DMS79 treated with DMSO at 0.1 percent for 48 hours (cell line): ENCODE measurements at regions not wholly inside any gene's neighbourhood (a gene's known extent, or its start where the extent isn't known, plus 50 kb on each side); places are given as distances from the start of the nearest gene placed in this dataset.
"Not testable (repeated sequence)": the region's sequence is repeated elsewhere in the genome, so short reads cannot be mapped to it uniquely, and the experiment has no call there.

Experiments
- DNase-seq: peaks from one replicate; lab custom pipeline; 2025; lab: John Stamatoyannopoulos, UW

DNA sequence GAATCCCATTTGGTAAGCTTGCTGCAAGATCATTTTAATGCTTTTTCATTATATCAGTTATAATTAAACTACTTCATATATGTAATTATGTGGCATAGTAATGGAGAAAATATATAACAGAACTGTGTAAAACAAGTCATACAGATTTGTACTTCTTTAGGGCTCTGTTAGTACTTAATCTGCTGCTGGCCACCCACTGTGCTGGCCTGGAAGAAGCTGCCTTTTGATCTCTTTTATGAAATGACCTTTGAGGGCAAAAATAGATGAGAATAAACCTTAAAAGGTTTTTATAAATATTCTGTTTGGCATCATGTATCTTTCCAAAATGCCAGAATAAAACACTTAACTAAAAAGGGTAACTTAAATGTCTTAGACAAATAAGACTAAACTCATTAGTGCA lies 262.9 kb downstream of the ZIC1 start:
- DNase-seq, result no peak

DNA sequence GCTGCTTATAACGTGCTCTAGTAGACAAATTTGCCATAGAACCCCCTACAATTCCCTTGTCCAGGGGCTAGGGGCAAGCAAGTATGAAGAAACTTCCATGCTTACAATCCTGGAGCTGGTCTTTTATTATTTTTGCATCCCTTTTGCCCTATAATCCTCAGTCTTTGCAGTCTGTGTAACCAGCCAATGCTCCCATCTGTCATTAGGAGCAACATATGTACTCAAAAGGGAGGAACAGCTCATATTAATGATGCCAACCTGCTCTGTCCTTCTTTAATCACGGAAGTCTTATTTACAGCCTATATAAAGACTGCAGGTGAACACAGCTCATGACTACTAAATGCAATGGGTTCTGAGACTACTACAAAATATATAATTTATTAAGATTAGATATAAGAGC lies 263.3 kb downstream of the ZIC1 start:
- no peak for DNase-seq

DNA sequence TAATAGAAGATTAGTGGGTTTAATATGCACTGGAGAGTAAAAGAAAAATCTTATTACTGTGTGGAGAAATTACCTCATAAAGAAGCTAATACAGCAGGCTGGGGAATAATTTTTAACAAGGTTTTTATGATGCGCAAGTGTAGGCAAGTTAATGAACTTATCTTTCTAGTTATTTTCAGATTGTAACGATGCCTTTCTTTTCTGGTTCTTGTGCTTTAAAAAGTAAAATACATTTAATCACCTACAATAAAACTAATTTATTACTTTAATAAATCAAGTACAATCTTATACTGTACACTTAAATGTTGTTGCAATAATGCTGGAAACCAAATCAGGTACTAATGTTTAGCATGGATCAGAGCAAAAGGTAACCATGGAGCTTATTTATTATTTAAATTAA lies 266.6 kb downstream of the ZIC1 start:
- no peak for DNase-seq

DNA sequence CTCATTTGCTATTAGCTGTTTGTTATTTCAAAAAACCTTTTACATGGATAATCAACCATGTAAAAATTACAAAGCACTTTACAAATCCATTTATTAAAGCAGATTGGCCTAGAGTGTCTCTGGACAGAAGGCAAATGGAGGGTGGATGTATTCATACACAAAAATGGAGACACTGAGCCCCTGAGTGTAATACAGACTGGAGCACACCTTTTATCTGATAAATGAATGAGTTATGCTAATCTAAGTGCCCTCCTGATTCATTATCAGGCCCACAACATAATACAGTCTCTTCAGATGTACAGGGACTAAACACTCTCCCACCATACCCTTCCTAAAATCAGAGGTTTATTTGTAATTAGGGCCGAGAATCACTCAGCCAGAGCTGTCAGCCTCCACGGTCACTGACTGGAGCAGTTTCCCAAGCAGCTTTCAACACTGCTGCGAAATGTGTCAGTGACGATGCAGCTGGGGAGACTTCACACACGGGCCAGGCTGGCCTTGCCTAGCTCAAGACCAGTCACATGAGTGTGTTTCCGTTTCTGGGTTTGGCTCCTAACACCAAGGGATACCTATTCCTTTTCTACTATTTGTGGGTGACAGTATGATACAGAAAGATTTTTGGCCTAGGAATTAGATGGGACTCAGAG lies 271.8 kb downstream of the ZIC1 start:
- no peak for DNase-seq

DNA sequence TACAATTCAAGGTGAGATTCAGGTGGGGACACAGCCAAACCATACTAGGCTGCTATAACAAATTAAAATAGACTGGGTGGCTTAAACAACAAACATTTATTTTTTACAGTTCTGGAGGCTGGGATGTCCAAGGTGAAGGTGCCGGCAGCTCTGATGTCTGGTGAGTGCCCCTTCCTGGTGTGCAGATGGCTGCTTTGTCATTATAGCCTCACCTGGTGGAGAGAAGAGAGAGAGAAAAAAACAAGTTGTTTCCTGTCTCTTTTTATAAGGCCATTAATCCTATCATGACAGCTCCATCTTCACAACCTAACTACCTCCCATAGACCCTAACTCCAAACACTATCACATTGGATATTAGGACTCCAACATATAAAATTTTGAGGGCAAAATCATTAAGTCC lies 279.7 kb downstream of the ZIC1 start:
- no peak for DNase-seq

DNA sequence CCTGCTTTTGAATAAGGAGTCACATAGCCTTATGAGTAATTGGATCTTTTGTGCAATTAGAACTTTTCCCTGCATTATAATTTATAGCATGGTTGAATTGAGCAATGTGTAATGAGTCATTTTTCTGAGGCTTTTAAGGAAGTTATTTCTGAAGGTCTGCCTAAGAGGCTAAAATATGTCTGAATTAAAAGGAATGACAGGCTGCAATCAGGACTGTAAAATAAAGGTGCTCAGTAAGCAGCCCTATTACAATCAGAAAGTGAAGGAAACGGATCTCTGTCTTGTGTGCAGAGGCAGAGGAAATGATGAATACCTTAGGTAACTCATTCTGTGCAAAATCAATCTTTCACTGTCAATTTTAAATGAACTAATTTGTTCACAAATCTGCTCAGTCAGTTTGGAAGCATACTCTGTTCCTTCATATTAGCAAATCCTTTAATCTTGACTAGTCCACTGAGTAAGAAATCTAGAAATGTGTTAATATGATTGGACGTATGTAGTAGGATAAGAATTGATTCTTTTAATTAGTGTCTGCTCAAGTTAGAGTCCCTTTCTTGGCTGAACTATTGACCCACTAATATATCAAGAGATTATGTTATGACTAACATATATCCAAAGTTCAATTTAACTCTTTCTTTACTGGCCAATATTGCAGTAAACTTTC lies 290.1 kb downstream of the ZIC1 start:
- DNase-seq, result no peak

DNA sequence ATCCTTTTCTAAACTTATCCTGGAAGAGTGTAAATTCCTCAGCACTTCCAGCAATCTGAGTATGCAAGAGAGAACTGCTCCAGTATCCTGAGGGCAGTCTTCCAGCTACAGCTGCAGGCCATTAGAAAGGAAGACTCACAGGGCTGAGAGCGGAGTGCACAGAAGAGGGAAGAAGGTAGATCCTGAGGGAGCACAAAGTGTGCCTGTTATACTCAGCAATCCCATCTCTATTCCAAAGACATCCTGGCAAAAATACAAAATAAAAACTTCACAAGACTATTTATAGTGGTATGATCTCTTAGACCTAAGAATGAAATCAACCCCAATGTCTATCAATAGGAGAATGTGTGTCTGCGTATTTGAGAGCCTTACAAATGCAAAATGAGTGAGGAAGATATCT lies 292.0 kb downstream of the ZIC1 start:
- DNase-seq, result no peak

DNA sequence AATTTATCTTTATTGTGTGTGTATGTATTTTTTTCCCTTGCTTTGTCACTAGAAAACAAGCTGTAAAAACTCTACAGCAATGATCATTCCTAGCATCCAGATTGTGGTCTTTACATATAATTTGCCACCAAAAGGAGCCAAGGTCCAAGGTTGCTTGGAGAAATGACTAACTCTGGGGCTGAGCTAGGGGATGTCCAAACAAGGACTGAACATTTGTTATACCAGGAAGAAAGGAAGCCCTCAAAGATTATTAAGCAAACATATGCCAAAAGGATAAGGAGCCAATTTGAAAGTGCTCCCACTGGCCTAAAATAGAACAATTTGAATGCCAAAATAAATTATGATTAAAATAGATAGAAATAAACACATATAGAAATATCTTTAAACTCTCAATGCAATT lies 293.3 kb downstream of the ZIC1 start:
- DNase-seq, result no peak

DNA sequence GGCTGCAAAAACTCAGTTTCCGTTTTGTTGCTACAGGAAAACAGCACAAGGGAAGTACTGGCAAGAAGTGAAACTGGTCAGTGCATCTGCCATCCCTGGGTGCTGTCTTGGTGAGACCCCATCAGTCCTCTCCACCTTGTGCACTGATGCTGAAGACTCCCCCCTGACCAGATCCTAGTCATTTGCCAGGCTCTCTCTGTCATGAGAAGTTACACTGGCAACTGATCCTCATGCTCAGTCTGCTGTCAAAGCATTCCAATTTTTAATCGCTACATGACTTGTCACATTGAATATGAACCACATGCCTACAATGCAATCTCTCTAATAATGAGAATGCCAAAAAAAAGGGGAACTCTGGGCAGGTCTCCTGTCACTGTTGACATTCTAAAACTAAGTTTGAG lies 296.5 kb downstream of the ZIC1 start:
- no peak for DNase-seq

DNA sequence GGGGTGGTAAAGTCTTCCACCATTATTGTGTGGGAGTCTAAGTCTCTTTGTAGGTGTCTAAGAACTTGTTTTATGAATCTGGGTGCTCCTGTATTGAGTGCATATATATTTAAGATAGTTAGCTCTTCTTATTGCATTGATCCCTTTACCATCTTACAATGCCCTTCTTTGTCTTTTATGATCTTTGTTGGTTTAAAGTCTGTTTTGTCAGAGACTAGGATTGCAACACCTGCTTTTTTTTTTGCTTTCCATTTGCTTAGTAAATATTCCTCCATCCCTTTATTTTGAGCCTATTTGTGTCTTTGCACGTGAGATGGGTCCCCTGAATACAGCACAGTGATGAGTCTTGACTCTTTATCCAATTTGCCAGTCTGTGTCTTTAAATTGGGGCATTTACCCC lies 301.6 kb downstream of the ZIC1 start:
- DNase-seq, result not testable (repeated sequence)

DNA sequence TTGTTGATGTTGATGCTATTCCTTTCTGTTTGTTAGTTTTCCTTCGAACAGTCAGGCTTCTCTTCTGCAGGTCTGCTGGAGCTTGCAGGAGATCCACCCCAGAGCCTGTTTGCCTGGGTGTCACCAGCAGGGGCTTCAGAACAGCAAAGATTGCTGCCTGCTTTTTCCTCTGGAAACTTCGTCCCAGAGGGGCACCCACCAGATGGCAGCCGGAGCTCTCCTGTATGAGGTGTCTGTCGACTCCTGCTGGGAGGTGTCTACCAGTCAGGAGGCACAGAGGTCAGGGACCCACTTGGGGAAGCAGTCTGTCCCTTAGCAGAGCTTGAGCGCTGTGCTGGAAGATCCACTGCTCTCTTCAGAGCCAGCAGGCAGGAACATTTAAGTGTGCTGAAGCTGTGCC lies 303.2 kb downstream of the ZIC1 start:
- no peak for DNase-seq

DNA sequence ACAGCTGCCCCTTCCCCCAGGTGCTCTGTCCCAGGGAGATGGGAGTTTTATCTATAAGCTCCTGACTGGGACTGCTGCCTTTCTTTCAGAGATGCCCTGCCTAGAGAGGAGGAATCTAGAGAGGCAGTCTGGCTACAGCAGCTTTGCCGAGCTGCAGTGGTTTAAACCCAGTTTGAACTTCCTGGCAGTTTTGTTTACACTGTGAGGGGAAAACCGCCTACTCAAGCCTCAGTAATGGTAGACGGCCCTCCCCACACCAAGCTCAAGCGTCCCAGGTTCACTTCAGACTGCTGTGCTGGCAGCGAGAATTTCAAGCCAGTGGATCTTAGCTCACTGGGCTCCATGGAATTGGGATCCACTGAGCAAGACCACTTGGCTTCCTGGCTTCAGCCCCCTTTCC lies 303.6 kb downstream of the ZIC1 start:
- not testable (repeated sequence) for DNase-seq

DNA sequence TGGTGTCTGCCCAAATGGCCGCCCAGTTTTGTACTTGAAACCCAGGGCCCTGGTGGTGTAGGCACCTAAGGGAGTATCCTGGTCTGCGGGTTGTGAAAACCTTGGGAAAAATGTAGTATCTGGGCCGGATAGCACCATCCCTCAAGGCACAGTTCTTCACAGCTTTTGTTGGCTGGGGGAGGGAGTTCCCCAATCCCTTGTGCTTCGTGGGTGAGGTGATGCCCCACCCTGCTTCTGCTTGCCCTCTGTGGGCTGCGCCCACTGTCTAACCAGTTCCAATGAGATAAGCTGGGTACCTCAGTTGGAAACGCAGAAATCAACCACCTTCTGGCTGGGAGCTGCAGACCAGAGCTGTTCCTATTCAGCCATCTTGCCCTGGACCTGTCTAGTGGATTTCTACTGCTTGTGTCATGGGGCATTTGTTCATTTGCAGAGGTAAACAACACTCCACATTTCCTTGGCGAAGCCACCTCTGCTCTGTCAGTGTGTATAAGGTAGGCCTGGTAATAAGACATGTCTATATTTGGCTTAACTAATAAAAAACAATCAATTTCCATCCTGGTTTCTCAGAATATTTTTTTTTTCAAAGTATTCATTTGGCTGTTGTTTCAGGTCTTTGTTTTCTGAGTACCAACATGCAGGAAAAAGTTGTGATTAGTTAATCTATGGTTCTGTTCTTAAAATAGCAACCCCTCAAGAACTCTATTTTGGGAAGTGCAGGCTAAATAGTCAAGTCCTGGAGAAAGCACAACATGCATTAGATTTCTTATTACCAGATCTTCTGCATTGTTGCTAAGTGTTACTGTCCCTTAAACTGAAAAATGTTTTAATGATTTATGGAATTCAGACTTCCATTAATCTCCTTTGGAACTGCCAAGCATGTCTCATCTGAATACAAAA lies 304.3 kb downstream of the ZIC1 start:
- DNase-seq, result no peak

DNA sequence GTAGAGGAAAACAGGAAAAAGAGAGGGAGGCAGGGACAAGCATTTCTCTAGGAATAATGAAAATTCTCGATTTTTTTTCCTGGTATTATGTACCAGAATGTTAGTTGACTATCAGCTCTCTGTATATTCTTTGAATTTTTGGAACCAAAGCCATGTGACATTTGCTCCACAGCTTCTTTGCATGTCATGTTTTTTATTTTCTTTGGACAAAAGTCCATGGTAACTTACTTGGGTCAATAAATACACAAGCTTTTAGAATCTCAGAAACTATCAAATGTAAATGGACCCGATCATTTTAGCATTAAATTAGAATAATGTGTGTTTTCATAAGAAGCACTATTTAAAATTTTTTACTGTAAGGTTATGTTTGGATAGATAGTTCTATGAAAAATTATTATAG lies 320.5 kb downstream of the ZIC1 start:
- DNase-seq, result no peak

DNA sequence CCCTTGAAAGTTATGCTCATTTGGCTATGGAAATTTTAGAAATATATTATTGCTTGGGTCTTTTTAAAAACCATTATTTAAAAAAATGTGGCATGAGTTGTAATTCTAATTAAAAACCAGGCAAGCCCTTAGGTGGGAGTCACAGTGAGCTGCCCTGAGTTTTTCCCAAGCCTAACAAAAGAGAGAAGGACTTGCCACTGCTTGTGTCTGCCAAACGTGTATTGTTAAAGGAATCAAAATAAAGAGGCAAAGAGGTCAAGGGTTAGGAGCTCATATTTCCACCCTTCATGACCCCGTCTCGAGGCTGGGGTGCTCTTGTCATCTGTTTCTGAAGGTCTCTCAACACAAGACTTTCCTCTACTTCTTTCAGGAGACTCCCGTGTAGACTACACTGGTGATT lies 321.1 kb downstream of the ZIC1 start:
- DNase-seq, result no peak

DNA sequence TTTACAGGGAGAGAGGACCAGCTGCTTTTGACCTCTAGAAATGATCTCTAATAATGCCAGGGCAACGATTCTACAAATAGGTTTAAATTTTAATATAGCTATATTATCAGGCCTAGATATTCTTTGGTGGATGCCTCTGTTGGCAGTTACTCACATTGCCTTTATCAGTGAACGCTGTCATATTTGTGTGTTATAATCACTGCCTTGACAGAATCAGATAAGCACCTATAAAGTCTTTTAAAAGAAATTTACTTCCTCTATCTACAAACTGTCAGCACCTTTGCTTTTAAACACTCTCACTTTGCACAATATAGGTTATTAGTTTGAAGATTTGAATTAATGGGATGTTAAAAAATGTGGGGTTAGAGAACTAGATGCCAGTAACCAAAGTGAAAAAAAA lies 324.1 kb downstream of the ZIC1 start:
- no peak for DNase-seq

DNA sequence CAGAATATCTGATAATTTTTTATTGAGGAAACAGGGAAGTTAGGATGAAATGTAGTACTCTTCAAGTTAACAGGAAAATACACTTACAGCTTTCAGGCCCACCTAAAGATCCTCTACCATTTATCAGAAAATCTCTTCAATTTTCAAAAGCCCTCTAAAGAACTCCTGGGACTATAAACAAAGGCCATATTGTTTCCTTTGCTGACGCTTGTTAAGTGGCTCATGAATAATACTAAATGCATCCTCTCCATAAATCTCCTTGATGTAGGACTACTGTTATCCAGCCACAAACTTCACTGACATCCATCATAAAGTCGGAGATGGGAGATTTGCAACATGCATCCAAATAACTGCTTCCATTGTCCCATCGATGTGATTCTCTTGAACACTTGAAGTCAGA lies 326.5 kb downstream of the ZIC1 start:
- DNase-seq, result no peak

DNA sequence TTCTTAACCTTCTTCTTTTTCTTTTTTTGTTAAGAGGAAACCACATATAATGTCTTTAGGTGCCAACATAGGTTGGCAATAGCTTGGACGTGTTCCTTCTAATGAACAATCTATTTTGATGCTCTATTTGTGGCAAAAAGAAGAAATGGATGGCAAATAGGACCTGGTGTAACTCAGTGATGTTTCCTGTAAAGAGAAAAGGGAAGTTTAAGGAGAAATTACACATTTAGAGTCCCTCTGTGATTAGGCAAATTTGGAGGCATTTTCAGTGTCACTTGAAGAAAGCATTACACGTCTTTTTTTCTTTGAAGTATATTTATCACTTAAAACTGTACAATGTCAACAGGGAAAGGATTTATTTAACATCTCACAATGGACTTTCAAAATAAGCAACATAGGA lies 327.1 kb downstream of the ZIC1 start:
- DNase-seq, result no peak

DNA sequence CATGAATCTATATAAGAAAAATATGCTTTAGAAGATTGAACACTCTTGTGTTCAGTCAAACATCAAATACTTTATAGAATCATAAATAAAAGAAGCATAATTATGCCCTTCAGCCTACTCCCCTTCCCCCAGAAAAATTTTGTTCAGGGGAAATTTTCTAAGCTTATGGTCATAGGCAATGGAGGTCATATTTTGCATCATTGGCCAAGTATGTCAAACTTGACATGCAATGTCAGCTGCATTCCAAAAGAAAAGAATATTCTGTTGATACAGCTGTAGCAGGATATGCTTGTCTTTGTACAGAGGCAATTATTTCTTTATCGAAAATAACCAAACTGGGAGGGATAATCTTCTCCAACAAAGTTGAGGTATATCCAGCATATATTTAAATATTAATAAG lies 328.2 kb downstream of the ZIC1 start:
- no peak for DNase-seq

DNA sequence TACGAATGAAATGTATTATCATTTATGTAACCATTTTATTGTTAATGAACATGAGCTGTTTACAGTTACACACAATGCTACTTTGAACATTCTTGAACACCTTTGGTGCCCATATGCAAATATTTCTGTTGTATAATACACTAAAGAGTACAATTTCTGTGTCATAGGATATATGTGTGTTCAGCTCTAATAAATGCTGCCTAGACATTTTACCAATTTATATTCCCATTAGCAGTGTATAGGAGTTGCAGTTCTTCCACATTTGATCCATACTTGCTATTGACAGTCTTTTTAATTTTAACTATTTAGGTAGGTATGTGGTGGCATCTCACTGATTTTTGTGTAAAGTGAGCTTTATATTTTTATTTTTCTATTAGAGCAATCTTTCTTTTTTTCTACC lies 331.8 kb downstream of the ZIC1 start:
- no peak for DNase-seq

DNA sequence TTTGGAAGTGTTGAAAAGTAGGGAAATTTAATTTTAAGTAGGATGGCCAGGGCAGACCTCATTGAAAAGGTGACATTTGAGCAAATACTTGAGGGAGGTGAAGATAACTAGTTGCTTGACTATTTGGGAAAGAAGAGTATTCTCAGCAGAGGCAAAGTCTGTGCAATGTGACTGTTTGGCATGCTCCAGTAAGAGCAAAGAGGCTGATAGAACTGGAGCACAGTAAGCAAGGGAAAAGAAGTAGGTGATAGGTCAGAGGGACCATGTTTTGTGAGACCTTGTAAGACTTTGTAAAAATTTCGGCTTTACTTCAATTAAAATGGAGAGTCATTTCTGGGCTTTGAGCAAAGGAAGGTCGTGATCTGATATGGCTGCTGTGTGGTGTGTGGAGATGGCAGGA lies 335.8 kb downstream of the ZIC1 start:
- no peak for DNase-seq

DNA sequence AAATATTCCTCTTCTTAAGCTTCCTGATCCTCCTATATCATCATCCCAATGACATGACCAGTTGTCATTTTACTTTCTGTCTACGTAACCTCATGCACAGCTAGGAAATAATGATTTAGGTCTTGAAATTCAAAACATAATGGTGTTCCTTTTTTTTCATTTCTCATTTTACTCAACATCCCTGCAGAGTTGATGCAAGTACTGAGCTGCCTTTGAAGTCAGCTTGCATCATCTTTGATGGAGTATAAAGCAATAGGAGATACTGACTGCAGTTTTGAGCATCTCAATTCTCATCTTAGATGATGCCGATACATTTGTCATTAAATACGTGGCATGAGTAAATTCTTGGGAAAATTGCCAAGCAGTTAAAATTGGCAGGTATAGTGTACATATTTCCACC lies 346.1 kb downstream of the ZIC1 start:
- no peak for DNase-seq

DNA sequence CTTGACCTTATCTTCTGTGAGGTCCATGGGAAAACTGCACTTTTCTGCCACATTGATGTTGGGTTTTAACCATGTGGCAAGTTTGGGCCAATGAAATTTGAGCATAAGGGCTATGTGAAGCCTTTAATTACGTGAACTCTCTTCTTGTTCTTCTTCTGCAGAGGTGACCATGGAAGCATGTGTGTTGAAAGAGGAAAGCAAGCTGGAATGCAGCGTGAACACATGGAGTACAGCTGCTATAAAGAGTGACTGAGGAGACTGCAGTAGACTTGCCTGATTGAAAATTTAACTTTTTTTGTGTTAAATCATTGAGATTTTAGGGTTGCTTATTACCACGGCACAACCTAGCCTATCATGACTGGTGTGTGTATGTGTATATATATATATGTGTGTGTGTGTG lies 347.3 kb downstream of the ZIC1 start:
- no peak for DNase-seq
